Liver (tissue), 8 donors: ENCODE measurements at regions not wholly inside any gene's neighbourhood (a gene's known extent, or its start where the extent isn't known, plus 50 kb on each side); places are given as distances from the start of the nearest gene placed in this dataset.
A peak's percentile ranks its signal among the peaks of the same experiment; 100 is the strongest.

ENCODE experiments used
- DNase-seq: peaks from one replicate; pipeline ENCODE4 v3.0.0-alpha.2; 2017; ENCODE audit warnings: low spot score
- H3K27ac ChIP-seq, 2 donors: one replicate each; pipeline ENCODE4 v1.7.0; 2013; ENCODE audit warnings: inconsistent platforms in 2 of 2, low read length in 2 of 2, control low read depth in 1 of 2, low read depth in 1 of 2, mild to moderate bottlenecking in 1 of 2
- H3K27me3 ChIP-seq, 4 donors: one replicate each; pipeline versions ENCODE4 v1.6.1 to v1.7.0; 2013; ENCODE audit warnings: low read length in 3 of 4, inconsistent platforms in 1 of 4, mild to moderate bottlenecking in 1 of 4, moderate library complexity in 1 of 4; ENCODE audit not compliant: control insufficient read depth in 4 of 4, insufficient read depth in 4 of 4
- H3K36me3 ChIP-seq, 4 donors: one replicate each; pipeline versions ENCODE4 v1.6.1 to v1.7.0; 2013; ENCODE audit warnings: low read length in 3 of 4, mild to moderate bottlenecking in 3 of 4, low read depth in 1 of 4, moderate library complexity in 1 of 4; ENCODE audit not compliant: control insufficient read depth in 4 of 4, insufficient read depth in 3 of 4
- H3K4me1 ChIP-seq, 4 donors: one replicate each; pipeline versions ENCODE4 v1.6.1 to v1.7.0; 2013; ENCODE audit warnings: low read length in 3 of 4, mild to moderate bottlenecking in 3 of 4, moderate library complexity in 1 of 4; ENCODE audit not compliant: control insufficient read depth in 4 of 4, insufficient read depth in 4 of 4
- H3K4me3 ChIP-seq, 3 donors: one replicate each; pipeline versions ENCODE4 v1.6.1 to v1.7.0; 2013; ENCODE audit warnings: low read length in 3 of 3, control low read depth in 1 of 3, low read depth in 1 of 3, mild to moderate bottlenecking in 1 of 3
- H3K9ac ChIP-seq, 2 donors: one replicate each; pipeline ENCODE4 v1.7.0; 2013; ENCODE audit warnings: low read length in 2 of 2, mild to moderate bottlenecking in 2 of 2, moderate library complexity in 2 of 2, control low read depth in 1 of 2, low read depth in 1 of 2
- H3K9me3 ChIP-seq, 4 donors: one replicate each; pipeline versions ENCODE4 v1.6.1 to v1.7.0; 2013; ENCODE audit warnings: low read length in 3 of 4; ENCODE audit not compliant: control insufficient read depth in 4 of 4
- CTCF ChIP-seq: fragments of 150-350 bp; IDR thresholded peaks from 2 replicates; pipeline ENCODE4 v1.5.1; 2017; ENCODE audit warnings: improper control_type of control experiment, low read depth, low read length; ENCODE audit not compliant: missing input control
- EGR1 ChIP-seq, 2 donors: IDR thresholded peaks; 2 replicates each; pipeline ENCODE4 v1.6.1; 2016 to 2018; ENCODE audit warnings: antibody characterized with exemption in 2 of 2, low read depth in 2 of 2
- FOXA1 ChIP-seq: IDR thresholded peaks from 2 replicates; pipeline ENCODE4 v1.6.1; 2016; ENCODE audit warnings: antibody characterized with exemption
- FOXA2 ChIP-seq: IDR thresholded peaks from 2 replicates; pipeline ENCODE4 v1.6.1; 2016; ENCODE audit warnings: antibody characterized with exemption
- GABPA ChIP-seq, 2 donors: IDR thresholded peaks in 1 of 2; conservative IDR thresholded peaks in 1 of 2; 2 replicates each; pipeline ENCODE4 v1.6.1; 2016; ENCODE audit warnings: antibody characterized with exemption in 2 of 2, mild to moderate bottlenecking in 1 of 2, moderate library complexity in 1 of 2
- HNF4A ChIP-seq, 2 donors: conservative IDR thresholded peaks; 2 replicates each; pipeline ENCODE4 v1.6.1; 2016; ENCODE audit warnings: antibody characterized with exemption in 2 of 2, mild to moderate bottlenecking in 2 of 2
- HNF4G ChIP-seq: IDR thresholded peaks from 2 replicates; pipeline ENCODE4 v1.6.1; 2016; ENCODE audit warnings: antibody characterized with exemption
- JUND ChIP-seq, 2 donors: IDR thresholded peaks; 2 replicates each; pipeline ENCODE4 v1.6.1; 2016; ENCODE audit warnings: antibody characterized with exemption in 2 of 2
- NR2F2 ChIP-seq: IDR thresholded peaks from 2 replicates; pipeline ENCODE4 v1.6.1; 2016; ENCODE audit warnings: antibody characterized with exemption
- RAD21 ChIP-seq, 2 donors: IDR thresholded peaks; 2 replicates each; pipeline ENCODE4 v1.6.1; 2016; ENCODE audit warnings: antibody characterized with exemption in 2 of 2, mild to moderate bottlenecking in 2 of 2
- REST ChIP-seq: IDR thresholded peaks from 2 replicates; pipeline ENCODE4 v1.6.1; 2016; ENCODE audit warnings: antibody characterized with exemption, mild to moderate bottlenecking
- RXRA ChIP-seq, 2 donors: IDR thresholded peaks; 2 replicates each; pipeline ENCODE4 v1.6.1; 2017 to 2018; ENCODE audit warnings: antibody characterized with exemption in 2 of 2, mild to moderate bottlenecking in 1 of 2
- SP1 ChIP-seq: IDR thresholded peaks from 2 replicates; pipeline ENCODE4 v1.6.1; 2018; ENCODE audit warnings: antibody characterized with exemption, mild to moderate bottlenecking
- TAF1 ChIP-seq: conservative IDR thresholded peaks from 2 replicates; pipeline ENCODE4 v1.6.1; 2016; ENCODE audit warnings: antibody characterized with exemption, mild to moderate bottlenecking
- YY1 ChIP-seq: IDR thresholded peaks from 2 replicates; pipeline ENCODE4 v1.6.1; 2016; ENCODE audit warnings: antibody characterized with exemption, mild to moderate bottlenecking
- WGBS: extraction: QIAGEN DNeasy Blood & Tissue Kit; methylation state at CpG from one replicate; pipeline ENCODE4 v1.1.7; 2013; 5-methylcytosine and 5-hydroxymethylcytosine counted together
- TF ChIP-seq, protein P1 (sequence below): IDR thresholded peaks from 2 replicates; pipeline ENCODE4 v1.6.1; 2016; ENCODE audit warnings: antibody characterized with exemption
- TF ChIP-seq, protein P2 (sequence below): IDR thresholded peaks from 2 replicates; pipeline ENCODE4 v1.6.1; 2016; ENCODE audit warnings: antibody characterized with exemption
- TF ChIP-seq, protein P3 (sequence below): IDR thresholded peaks from 2 replicates; pipeline ENCODE4 v1.6.1; 2016; ENCODE audit warnings: antibody characterized with exemption
- donor health status: healthy.
- donor health status: healthy.
- donor health status: healthy.
- donor health status: healthy.
- donor health status: healthy.

- Histone ChIP-seq H3K4me3 (peak overlapping the region in 1 of 3 donors; percentile 49), H3K4me1 (peaks cover 6 to 26% (median 17%) of the 10 kb centered on the region in 4 donors), H3K27ac (peak overlapping the region; percentile 44 to 67), H3K27me3 (no peaks in the 10 kb centered on the region), H3K9ac (peak overlapping the region in 1 of 2 donors; percentile 25), H3K9me3 (no peaks in the 10 kb centered on the region), H3K36me3 (no peaks in the 10 kb centered on the region)
- 54% methylated on average over 22 of the region's 22 CpGs for WGBS
- no peak for DNase-seq
- no peak for TF ChIP-seq JUND (IDR thresholded peaks at IDR 0.05)
- TF ChIP-seq FOXA2 = no peak
- no peak for TF ChIP-seq FOXA1
- no peak for TF ChIP-seq TAF1
- peak; percentile 40 for TF ChIP-seq REST
- TF ChIP-seq EGR1 (IDR thresholded peaks at IDR 0.05; ENCODE audit: low read depth in 2 of 2) = no peak
- TF ChIP-seq SP1 = peak; percentile 93
- no peak for TF ChIP-seq RAD21 (IDR thresholded peaks at IDR 0.05)
- TF ChIP-seq HNF4G = peak; percentile 89
- TF ChIP-seq CTCF = no peak
- TF ChIP-seq, protein P1, sequence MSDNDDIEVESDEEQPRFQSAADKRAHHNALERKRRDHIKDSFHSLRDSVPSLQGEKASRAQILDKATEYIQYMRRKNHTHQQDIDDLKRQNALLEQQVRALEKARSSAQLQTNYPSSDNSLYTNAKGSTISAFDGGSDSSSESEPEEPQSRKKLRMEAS = no peak
- TF ChIP-seq RXRA (IDR thresholded peaks at IDR 0.05) = peak in 1 of 2 donors; percentile 10
- TF ChIP-seq NR2F2 = no peak
- TF ChIP-seq, protein P2, sequence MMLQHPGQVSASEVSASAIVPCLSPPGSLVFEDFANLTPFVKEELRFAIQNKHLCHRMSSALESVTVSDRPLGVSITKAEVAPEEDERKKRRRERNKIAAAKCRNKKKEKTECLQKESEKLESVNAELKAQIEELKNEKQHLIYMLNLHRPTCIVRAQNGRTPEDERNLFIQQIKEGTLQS = no peak
- TF ChIP-seq, protein P3, sequence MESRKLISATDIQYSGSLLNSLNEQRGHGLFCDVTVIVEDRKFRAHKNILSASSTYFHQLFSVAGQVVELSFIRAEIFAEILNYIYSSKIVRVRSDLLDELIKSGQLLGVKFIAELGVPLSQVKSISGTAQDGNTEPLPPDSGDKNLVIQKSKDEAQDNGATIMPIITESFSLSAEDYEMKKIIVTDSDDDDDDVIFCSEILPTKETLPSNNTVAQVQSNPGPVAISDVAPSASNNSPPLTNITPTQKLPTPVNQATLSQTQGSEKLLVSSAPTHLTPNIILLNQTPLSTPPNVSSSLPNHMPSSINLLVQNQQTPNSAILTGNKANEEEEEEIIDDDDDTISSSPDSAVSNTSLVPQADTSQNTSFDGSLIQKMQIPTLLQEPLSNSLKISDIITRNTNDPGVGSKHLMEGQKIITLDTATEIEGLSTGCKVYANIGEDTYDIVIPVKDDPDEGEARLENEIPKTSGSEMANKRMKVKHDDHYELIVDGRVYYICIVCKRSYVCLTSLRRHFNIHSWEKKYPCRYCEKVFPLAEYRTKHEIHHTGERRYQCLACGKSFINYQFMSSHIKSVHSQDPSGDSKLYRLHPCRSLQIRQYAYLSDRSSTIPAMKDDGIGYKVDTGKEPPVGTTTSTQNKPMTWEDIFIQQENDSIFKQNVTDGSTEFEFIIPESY = no peak
- peak; percentile 86 to 91 for TF ChIP-seq HNF4A (conservative IDR thresholded peaks at IDR 0.05)
- TF ChIP-seq GABPA (IDR thresholded peaks at IDR 0.05 in 1 of 2, conservative IDR thresholded peaks at IDR 0.05 in 1 of 2) = no peak
- peak; percentile 59 for TF ChIP-seq YY1
These were observed 91.9 kb upstream of the OTOS start for GRCh38 chr2:240232264-240232915.
